AG04449 (cell line): ENCODE measurements at regions not wholly inside any gene's neighbourhood (a gene's known extent, or its start where the extent isn't known, plus 50 kb on each side); places are given as distances from the start of the nearest gene placed in this dataset.
"Not testable (repeated sequence)": the region's sequence is repeated elsewhere in the genome, so short reads cannot be mapped to it uniquely, and the experiment has no call there.

ENCODE experiments used
- CTCF ChIA-PET: fragments of 350-600 bp; formaldehyde crosslinking; extraction: SDS; loops from one replicate; lab custom pipeline; 2021; ENCODE audit warnings: antibody characterized with exemption; lab: Yijun Ruan, JAX
- POLR2A ChIA-PET: fragments of 400-600, 350-600 bp; formaldehyde crosslinking; extraction: SDS; loops from one replicate; lab custom pipeline; 2020; ENCODE audit warnings: antibody characterized with exemption, inconsistent platforms; lab: Yijun Ruan, JAX
- DNase-seq: peaks from one replicate; pipeline ENCODE4 v3.0.0-alpha.2; 2010; ENCODE audit warnings: low read depth, low spot score
- H3K4me3 ChIP-seq: 2 replicates; pipeline ENCODE4 v1.5.1; 2011; ENCODE audit warnings: low read depth, mild to moderate bottlenecking, control low read depth, low read length
- CTCF ChIP-seq: IDR thresholded peaks from one replicate; pipeline ENCODE4 v1.5.1; 2011; ENCODE audit warnings: mild to moderate bottlenecking, moderate library complexity, low read length, control low read depth, inconsistent platforms; ENCODE audit not compliant: insufficient read depth; ENCODE audit errors: missing control alignments

DNA sequence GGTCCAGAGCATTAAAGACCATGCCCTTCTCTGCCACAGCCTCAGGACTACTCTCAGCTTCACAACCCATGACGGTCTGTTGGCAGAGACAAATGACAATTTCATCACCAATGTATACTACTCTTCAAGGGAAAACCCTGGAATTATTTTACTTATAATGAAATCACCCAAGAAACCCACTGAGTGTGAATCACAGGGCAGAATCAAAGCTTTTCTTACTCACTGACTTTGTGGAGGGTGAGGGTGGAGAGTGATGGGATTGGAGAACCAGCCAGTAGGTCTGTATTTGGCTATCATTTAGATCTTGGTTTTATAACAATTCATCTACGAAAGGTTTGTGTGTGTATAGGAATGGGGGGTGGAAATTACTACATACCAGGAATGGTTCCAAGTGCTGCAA lies 442.6 kb downstream of the SHISA9 start:
- CTCF ChIA-PET, result no interaction called here

DNA sequence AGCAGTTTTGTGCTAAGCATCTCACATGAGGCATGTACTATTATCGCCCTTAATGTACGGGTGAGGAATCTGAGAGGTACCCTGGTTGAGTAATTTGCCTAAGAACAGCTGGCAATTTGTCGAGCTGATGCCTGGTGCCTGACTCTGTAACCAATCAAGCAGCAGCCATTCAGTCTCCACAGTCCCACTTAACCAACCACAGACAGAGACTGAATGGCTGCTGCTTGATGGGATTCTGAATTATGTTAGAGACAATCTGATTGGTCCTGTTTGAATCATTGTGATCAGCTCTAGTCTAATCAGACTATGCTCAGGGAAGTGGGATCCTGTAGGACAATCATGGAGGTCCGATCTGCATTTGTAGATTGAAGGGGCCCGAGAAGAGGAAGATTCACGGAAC lies 447.0 kb downstream of the SHISA9 start:
- ChIA-PET CTCF (no interaction called here), POLR2A (no interaction called here)
- no peak overlapping the region for H3K4me3 ChIP-seq
- DNase-seq, result no peak
- TF ChIP-seq CTCF, result no peak

More for the DNA sequence above, 442.6 kb downstream of the SHISA9 start:
- no peak overlapping the region for H3K4me3 ChIP-seq
- no peak for DNase-seq
- POLR2A ChIA-PET, result no interaction called here
- no peak for TF ChIP-seq CTCF

GRCh38 chr16:13350000-13350399 lies 448.6 kb downstream of the SHISA9 start:
- CTCF ChIA-PET, result no interaction called here
- TF ChIP-seq CTCF, result no peak
- POLR2A ChIA-PET, result no interaction called here
- DNase-seq, result no peak
- H3K4me3 ChIP-seq, result no peak overlapping the region

GRCh38 chr16:13351181-13351580 lies 449.8 kb downstream of the SHISA9 start:
- no peak for TF ChIP-seq CTCF
- DNase-seq, result no peak
- ChIA-PET POLR2A (no interaction called here), CTCF (no interaction called here)
- H3K4me3 ChIP-seq, result no peak overlapping the region

GRCh38 chr16:13351601-13352217 lies 450.3 kb downstream of the SHISA9 start:
- DNase-seq, result no peak
- ChIA-PET POLR2A (no interaction called here), CTCF (no interaction called here)
- no peak for TF ChIP-seq CTCF
- no peak overlapping the region for H3K4me3 ChIP-seq

GRCh38 chr16:13352796-13353195 lies 451.4 kb downstream of the SHISA9 start:
- H3K4me3 ChIP-seq, POLR2A ChIA-PET, CTCF ChIA-PET, DNase-seq: not testable (repeated sequence)

- POLR2A ChIA-PET, DNase-seq, CTCF ChIA-PET, H3K4me3 ChIP-seq: not testable (repeated sequence)
These were observed 456.4 kb downstream of the SHISA9 start for GRCh38 chr16:13357842-13358241.
